Vagina (tissue), 2 donors: ENCODE measurements at regions not wholly inside any gene's neighbourhood (a gene's known extent, or its start where the extent isn't known, plus 50 kb on each side); places are given as distances from the start of the nearest gene placed in this dataset.
A peak's percentile ranks its signal among the peaks of the same experiment; 100 is the strongest.

ENCODE experiments used
- DNase-seq, 2 donors: peaks; one replicate each; pipeline ENCODE4 v3.0.0-alpha.2; 2017; ENCODE audit errors: extremely low spot score in 2 of 2
- H3K27ac ChIP-seq: fragments of 200-600 bp; sonication (generic); one replicate; pipeline ENCODE4 v1.5.1; 2019
- H3K27me3 ChIP-seq: fragments of 200-600 bp; sonication (generic); one replicate; pipeline ENCODE4 v1.5.1; 2019
- H3K36me3 ChIP-seq, 2 donors: fragments of 200-600 bp; sonication (generic); one replicate each; pipeline ENCODE4 v1.5.1; 2017 to 2019
- H3K4me1 ChIP-seq: fragments of 200-600 bp; sonication (generic); one replicate; pipeline ENCODE4 v1.5.1; 2019
- H3K4me3 ChIP-seq, 2 donors: fragments of 200-600 bp; sonication (generic); 1 replicate in 1 of 2; 2 replicates in 1 of 2; pipeline ENCODE4 v1.5.1; 2016 to 2019
- H3K9me3 ChIP-seq: fragments of 200-600 bp; sonication (generic); one replicate; pipeline ENCODE4 v1.5.1; 2019
- POLR2A ChIP-seq, 2 donors: fragments of 450-650 bp; IDR thresholded peaks; one replicate each; pipeline ENCODE4 v1.6.1; 2017; ENCODE audit warnings: antibody characterized with exemption in 2 of 2, mild to moderate bottlenecking in 2 of 2, moderate library complexity in 2 of 2
- POLR2AphosphoS5 ChIP-seq, 2 donors: sonication (generic); formaldehyde crosslinking; IDR thresholded peaks; one replicate each; pipeline ENCODE4 v1.9.0; 2017; ENCODE audit warnings: antibody characterized with exemption in 2 of 2, mild to moderate bottlenecking in 2 of 2, low read depth in 1 of 2; ENCODE audit not compliant: insufficient read depth in 1 of 2
- intact Hi-C: fragments of 100-400 bp; cut with DNase I; formaldehyde crosslinking; loops from one replicate; pipeline ENCODE4 v1.15.1; 2023
- TF ChIP-seq, protein P1 (sequence below), 3 experiments: fragments of 450-650 bp in 2 of 3; fragments of 200-600 bp in 1 of 3; sonication (generic) in 1 of 3; IDR thresholded peaks; one replicate each; pipeline ENCODE4 v1.5.1; 2017 to 2019; ENCODE audit warnings: antibody characterized with exemption in 3 of 3, mild to moderate bottlenecking in 2 of 3, moderate library complexity in 2 of 3

DNA sequence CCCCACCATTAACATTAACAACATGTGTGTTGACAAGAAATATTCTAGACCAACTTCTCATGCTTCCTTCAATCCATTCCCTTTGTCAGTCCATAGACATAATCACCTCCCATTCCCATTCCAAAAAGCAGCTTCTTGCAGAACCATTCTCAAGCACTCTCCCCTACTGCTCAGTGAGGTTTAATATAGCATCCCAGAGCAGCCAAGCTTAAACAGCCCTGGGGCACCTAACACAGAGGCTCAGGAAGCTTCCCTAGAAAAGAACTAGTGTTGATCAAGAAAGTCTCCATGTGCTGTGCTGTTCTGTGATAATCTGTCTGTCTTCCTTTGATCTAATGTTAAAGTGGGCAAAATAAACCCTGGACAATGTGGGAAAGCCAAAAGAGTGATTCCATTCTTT is 174.2 kb upstream of the NOCT start:
- TF ChIP-seq POLR2AphosphoS5 (IDR thresholded peaks at IDR 0.05; ENCODE audit: insufficient read depth in 1 of 2, low read depth in 1 of 2): no peak
- TF ChIP-seq, protein P1, sequence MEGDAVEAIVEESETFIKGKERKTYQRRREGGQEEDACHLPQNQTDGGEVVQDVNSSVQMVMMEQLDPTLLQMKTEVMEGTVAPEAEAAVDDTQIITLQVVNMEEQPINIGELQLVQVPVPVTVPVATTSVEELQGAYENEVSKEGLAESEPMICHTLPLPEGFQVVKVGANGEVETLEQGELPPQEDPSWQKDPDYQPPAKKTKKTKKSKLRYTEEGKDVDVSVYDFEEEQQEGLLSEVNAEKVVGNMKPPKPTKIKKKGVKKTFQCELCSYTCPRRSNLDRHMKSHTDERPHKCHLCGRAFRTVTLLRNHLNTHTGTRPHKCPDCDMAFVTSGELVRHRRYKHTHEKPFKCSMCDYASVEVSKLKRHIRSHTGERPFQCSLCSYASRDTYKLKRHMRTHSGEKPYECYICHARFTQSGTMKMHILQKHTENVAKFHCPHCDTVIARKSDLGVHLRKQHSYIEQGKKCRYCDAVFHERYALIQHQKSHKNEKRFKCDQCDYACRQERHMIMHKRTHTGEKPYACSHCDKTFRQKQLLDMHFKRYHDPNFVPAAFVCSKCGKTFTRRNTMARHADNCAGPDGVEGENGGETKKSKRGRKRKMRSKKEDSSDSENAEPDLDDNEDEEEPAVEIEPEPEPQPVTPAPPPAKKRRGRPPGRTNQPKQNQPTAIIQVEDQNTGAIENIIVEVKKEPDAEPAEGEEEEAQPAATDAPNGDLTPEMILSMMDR (IDR thresholded peaks at IDR 0.05): no peak
- no peak for TF ChIP-seq POLR2A (IDR thresholded peaks at IDR 0.05)
- intact Hi-C loops: no loop called here
- Histone ChIP-seq H3K36me3 (no peaks in the 10 kb centered on the region), H3K27me3 (no peaks in the 10 kb centered on the region), H3K27ac (no peak overlapping the region), H3K9me3 (no peaks in the 10 kb centered on the region), H3K4me3 (no peak overlapping the region), H3K4me1 (no peaks in the 10 kb centered on the region)
- no peak for DNase-seq

DNA sequence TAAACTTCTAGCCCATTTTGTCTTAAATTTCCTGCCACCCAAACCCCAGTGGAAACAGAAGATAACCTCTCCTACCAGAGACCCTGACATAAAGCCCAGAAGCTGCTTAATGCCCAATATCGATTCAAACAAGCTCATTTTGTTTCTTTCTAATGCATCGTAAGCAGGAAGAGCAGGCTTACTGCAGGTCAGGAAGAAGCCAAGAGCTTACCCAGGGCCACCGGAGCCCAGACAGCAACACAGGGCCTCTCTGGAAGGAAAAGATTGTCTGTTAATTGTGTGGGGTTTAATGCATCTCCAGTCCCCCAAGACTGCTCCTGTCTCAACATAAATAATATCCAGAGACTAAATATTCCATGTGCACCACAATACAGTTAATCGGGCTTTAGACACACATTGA is 177.3 kb upstream of the NOCT start:
- intact Hi-C loops: no loop called here
- H3K9me3 ChIP-seq: no peaks in the 10 kb centered on the region
- H3K4me3 ChIP-seq: no peak overlapping the region
- TF ChIP-seq, protein P1 (IDR thresholded peaks at IDR 0.05): no peak
- TF ChIP-seq POLR2AphosphoS5 (IDR thresholded peaks at IDR 0.05; ENCODE audit: insufficient read depth in 1 of 2, low read depth in 1 of 2) (no peak), POLR2A (IDR thresholded peaks at IDR 0.05) (no peak)
- H3K36me3 ChIP-seq: no peaks in the 10 kb centered on the region
- no peak for DNase-seq
- no peak overlapping the region for H3K27ac ChIP-seq
- no peaks in the 10 kb centered on the region for H3K4me1 ChIP-seq
- no peaks in the 10 kb centered on the region for H3K27me3 ChIP-seq

DNA sequence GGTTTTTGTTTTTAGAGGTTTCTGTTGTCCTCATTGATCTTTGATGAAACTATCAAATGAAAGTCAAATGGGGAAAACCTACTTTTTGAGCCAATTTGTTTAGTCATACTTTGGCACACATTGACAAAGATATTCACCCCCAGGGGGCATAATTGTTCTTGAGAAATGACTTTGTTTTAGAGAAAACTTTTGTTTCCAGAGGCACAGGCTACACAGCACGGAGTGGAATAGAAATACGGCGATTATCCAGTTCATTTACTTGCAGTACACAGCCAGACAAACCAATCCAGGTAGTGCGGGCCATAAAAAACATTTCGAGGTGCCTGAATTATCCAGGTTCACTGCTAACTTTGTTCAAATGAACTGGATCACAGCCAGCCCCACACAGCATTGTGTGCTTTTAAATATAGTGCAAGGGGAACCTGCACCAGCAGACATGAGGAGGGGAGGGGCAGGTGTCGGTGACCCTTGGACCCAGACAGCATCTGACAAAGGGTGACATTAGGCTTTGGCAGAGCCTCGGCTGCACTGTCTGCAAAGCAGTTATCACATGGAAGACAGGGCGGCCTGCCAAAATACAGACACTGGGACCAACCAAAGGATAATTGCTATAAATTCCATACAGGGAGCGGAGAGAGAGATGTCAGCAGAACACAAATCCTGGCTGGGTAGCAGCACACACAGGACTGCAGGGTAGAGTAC is 179.6 kb upstream of the NOCT start:
- no peaks in the 10 kb centered on the region for H3K4me1 ChIP-seq
- peak in 1 of 2 donors; percentile 52 for DNase-seq
- TF ChIP-seq POLR2AphosphoS5 (IDR thresholded peaks at IDR 0.05; ENCODE audit: insufficient read depth in 1 of 2, low read depth in 1 of 2) (no peak), POLR2A (IDR thresholded peaks at IDR 0.05) (no peak)
- TF ChIP-seq, protein P1 (IDR thresholded peaks at IDR 0.05): no peak
- no peaks in the 10 kb centered on the region for H3K9me3 ChIP-seq
- intact Hi-C loops: no loop called here
- no peaks in the 10 kb centered on the region for H3K36me3 ChIP-seq
- H3K27ac ChIP-seq: no peak overlapping the region
- no peak overlapping the region for H3K4me3 ChIP-seq
- no peaks in the 10 kb centered on the region for H3K27me3 ChIP-seq

DNA sequence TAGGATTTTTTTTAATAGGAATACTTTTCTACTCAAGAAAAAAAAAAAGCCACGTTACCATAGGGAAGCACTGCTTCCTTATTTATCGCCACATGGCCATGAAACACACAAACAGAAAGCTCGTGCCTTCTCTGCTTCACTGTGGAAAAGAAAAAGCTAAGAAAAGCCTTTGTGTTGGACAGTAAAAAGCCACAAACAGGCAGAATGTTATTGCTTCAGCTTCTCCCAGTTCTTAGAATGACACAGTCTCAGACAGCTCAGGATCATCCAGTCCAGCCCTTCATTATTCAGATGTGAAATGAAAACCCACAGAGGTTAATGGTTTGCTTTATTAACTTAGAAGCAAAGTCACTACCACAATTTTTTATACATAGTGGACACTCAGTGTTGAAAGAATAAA is 181.6 kb upstream of the NOCT start:
- DNase-seq: no peak
- Histone ChIP-seq H3K4me1 (no peaks in the 10 kb centered on the region), H3K9me3 (no peaks in the 10 kb centered on the region), H3K27me3 (no peaks in the 10 kb centered on the region), H3K27ac (no peak overlapping the region), H3K36me3 (no peaks in the 10 kb centered on the region), H3K4me3 (no peak overlapping the region)
- intact Hi-C loops: no loop called here
- TF ChIP-seq, protein P1 (IDR thresholded peaks at IDR 0.05): no peak
- TF ChIP-seq POLR2AphosphoS5 (IDR thresholded peaks at IDR 0.05; ENCODE audit: insufficient read depth in 1 of 2, low read depth in 1 of 2): no peak
- no peak for TF ChIP-seq POLR2A (IDR thresholded peaks at IDR 0.05)

DNA sequence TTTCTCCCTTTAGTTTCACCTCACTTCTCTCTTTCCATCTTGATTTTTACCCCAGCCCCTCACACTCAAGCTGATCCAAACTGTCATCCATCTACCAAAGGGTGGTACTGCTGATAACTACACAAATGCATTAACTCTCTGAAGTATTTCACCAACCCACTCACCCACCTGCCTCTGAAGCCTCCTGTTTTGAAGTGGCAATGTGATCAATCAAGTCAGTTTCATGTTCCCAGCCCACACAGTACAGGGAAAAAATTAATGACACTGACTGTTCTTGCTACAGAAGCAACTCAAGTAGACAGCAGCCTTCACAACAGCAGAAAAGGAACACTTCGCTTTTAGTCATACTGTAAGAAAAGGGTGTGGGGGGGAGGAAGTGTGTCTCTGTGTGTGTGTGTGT is 183.0 kb upstream of the NOCT start:
- H3K4me3 ChIP-seq: no peak overlapping the region
- no peak for TF ChIP-seq POLR2AphosphoS5 (IDR thresholded peaks at IDR 0.05; ENCODE audit: insufficient read depth in 1 of 2, low read depth in 1 of 2)
- no peak for TF ChIP-seq POLR2A (IDR thresholded peaks at IDR 0.05)
- TF ChIP-seq, protein P1 (IDR thresholded peaks at IDR 0.05): no peak
- intact Hi-C loops: no loop called here
- H3K9me3 ChIP-seq: no peaks in the 10 kb centered on the region
- no peaks in the 10 kb centered on the region for H3K27me3 ChIP-seq
- no peak overlapping the region for H3K27ac ChIP-seq
- DNase-seq: peak in 1 of 2 donors; percentile 34
- no peaks in the 10 kb centered on the region for H3K4me1 ChIP-seq
- no peaks in the 10 kb centered on the region for H3K36me3 ChIP-seq
